Superior temporal gyrus (tissue), 1 donor: ENCODE measurements at regions not wholly inside any gene's neighbourhood (a gene's known extent, or its start where the extent isn't known, plus 50 kb on each side); places are given as distances from the start of the nearest gene placed in this dataset.

ENCODE experiments used
- DNase-seq: peaks from one replicate; pipeline ENCODE4 v3.0.0-alpha.2; 2016; ENCODE audit errors: extremely low spot score

GRCh38 chr2:164302786-164303185 lies 318.5 kb downstream of the GRB14 start:
- DNase-seq, result no peak

GRCh38 chr2:164288235-164288634 lies 333.0 kb downstream of the GRB14 start:
- no peak for DNase-seq

GRCh38 chr2:164287056-164287455 lies 334.2 kb downstream of the GRB14 start:
- DNase-seq, result no peak

- no peak for DNase-seq
These were observed 335.7 kb downstream of the GRB14 start for GRCh38 chr2:164285576-164285975.

- DNase-seq, result no peak
These were observed 339.4 kb downstream of the GRB14 start for GRCh38 chr2:164281896-164282295.

- no peak for DNase-seq
These were observed 345.6 kb downstream of the GRB14 start for GRCh38 chr2:164275659-164276058.

GRCh38 chr2:164260506-164260905 lies 360.8 kb downstream of the GRB14 start:
- DNase-seq, result no peak

- DNase-seq, result no peak
These were observed 363.5 kb downstream of the GRB14 start for GRCh38 chr2:164257742-164258141.

- DNase-seq, result no peak
These were observed 368.6 kb downstream of the GRB14 start for GRCh38 chr2:164252568-164253287.

GRCh38 chr2:164243315-164243714 lies 378.0 kb downstream of the GRB14 start:
- DNase-seq, result no peak

- no peak for DNase-seq
These were observed 378.9 kb downstream of the GRB14 start for GRCh38 chr2:164242409-164242808.

- no peak for DNase-seq
These were observed 387.2 kb downstream of the GRB14 start for GRCh38 chr2:164234074-164234473.

GRCh38 chr2:164224007-164224406 lies 397.3 kb downstream of the GRB14 start:
- no peak for DNase-seq

- DNase-seq, result no peak
These were observed 399.8 kb downstream of the GRB14 start for GRCh38 chr2:164221473-164221872.

GRCh38 chr2:164220265-164220664 lies 401.0 kb downstream of the GRB14 start:
- DNase-seq, result no peak

GRCh38 chr2:164213916-164214315 lies 407.4 kb downstream of the GRB14 start:
- no peak for DNase-seq

- no peak for DNase-seq
These were observed 415.9 kb downstream of the GRB14 start for GRCh38 chr2:164205347-164205746.

GRCh38 chr2:164203131-164203530 lies 418.2 kb downstream of the GRB14 start:
- DNase-seq, result no peak

- no peak for DNase-seq
These were observed 423.0 kb downstream of the GRB14 start for GRCh38 chr2:164198256-164198655.

GRCh38 chr2:164190700-164191099 lies 430.6 kb downstream of the GRB14 start:
- DNase-seq, result no peak

GRCh38 chr2:164189851-164190250 lies 431.4 kb downstream of the GRB14 start:
- no peak for DNase-seq

GRCh38 chr2:164187121-164187520 lies 434.2 kb downstream of the GRB14 start:
- no peak for DNase-seq

GRCh38 chr2:164186591-164186990 lies 434.7 kb downstream of the GRB14 start:
- no peak for DNase-seq

- no peak for DNase-seq
These were observed 439.1 kb downstream of the GRB14 start for GRCh38 chr2:164182116-164182627.
